ENCODE measurements at regions not wholly inside any gene's neighbourhood (a gene's known extent, or its start where the extent isn't known, plus 50 kb on each side); places are given as distances from the start of the nearest gene placed in this dataset.

DNA sequence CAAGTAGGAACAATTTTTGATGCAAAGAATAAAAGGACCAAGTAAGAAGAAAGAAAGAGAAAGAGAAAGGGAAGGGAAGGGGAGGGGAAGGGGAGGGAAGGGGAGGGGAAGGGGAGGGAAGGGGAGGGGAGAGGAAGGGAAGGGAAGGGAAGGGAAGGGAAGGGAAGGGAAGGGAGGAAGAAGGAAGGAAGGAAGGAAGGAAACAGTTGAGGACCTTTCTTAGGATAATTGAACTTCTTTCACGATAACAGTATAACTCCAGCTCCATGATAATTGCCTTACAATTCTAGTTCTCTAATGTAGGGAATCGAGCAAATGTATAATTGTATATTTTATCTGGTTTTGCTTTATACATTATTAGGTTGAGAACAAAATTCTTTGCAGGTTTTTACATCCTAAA, 556.2 kb upstream of the PCDH10 start:
- TF ChIP-seq, protein P1, sequence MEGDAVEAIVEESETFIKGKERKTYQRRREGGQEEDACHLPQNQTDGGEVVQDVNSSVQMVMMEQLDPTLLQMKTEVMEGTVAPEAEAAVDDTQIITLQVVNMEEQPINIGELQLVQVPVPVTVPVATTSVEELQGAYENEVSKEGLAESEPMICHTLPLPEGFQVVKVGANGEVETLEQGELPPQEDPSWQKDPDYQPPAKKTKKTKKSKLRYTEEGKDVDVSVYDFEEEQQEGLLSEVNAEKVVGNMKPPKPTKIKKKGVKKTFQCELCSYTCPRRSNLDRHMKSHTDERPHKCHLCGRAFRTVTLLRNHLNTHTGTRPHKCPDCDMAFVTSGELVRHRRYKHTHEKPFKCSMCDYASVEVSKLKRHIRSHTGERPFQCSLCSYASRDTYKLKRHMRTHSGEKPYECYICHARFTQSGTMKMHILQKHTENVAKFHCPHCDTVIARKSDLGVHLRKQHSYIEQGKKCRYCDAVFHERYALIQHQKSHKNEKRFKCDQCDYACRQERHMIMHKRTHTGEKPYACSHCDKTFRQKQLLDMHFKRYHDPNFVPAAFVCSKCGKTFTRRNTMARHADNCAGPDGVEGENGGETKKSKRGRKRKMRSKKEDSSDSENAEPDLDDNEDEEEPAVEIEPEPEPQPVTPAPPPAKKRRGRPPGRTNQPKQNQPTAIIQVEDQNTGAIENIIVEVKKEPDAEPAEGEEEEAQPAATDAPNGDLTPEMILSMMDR (IDR thresholded peaks at IDR 0.05): no peak
- no peaks in the 10 kb centered on the region for H3K4me1 ChIP-seq
- DNase-seq (ENCODE audit: low spot score): no peak

DNA sequence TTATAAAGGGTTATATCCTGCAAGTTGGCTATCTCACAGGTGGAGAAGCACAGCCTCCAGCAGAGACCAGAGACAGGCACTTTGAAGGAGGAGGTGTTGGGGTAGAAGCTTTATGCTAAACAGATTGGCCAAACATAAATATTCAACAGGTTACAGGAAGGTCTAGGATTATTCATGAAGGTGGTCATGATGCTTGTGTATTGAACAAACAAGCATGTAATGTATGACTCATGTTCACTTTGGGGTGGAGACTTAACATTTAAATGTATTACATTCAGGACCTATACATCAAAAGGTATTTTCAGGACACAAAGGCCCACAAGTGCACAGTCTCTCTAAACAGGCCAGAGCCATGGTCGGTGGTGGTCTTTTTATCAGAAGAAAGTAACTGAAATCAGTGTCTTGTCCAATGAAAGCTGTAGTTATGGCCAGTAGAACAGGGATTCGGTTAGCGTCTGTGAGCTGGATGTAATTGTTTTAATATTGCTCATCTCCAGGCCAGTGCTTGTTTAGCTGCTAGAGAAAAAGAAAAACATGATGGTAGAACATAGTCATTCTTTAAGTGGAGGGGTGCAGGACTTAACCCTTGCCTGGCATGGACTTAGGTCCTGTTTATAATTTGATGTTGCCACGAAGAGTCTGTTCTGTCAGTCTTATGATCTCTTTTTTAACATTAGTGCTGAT, 555.2 kb upstream of the PCDH10 start:
- TF ChIP-seq, protein P1 (IDR thresholded peaks at IDR 0.05): no peak
- no peak for DNase-seq (ENCODE audit: low spot score)
- no peaks in the 10 kb centered on the region for H3K36me3 ChIP-seq
- H3K9me3 ChIP-seq: no peaks in the 10 kb centered on the region
- no peak overlapping the region for H3K4me3 ChIP-seq
- H3K27me3 ChIP-seq: no peaks in the 10 kb centered on the region
- no peak overlapping the region for H3K27ac ChIP-seq
- no peaks in the 10 kb centered on the region for H3K4me1 ChIP-seq

More for the DNA sequence above, 556.2 kb upstream of the PCDH10 start:
- Histone ChIP-seq H3K4me3 (no peak overlapping the region), H3K36me3 (no peaks in the 10 kb centered on the region), H3K27me3 (no peaks in the 10 kb centered on the region), H3K27ac (no peak overlapping the region), H3K9me3 (no peaks in the 10 kb centered on the region)

DNA sequence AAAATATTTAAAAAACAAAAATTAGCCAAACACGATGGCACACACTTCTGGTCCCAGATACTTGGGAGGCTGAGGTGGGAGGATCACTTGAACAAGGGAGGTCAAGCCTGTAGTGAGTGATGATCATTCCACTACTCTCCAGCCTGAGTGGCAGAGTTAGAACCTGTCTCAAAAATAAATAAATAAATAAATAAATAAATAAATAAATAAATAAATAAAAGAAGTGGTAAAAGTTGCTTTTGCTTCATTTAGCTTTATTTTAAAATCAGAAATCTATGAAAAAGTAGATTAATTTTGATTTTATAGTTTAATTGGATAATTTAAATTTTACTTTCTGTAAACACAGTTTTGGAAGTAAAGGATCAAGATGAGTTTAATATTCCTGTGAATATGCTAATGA, 552.9 kb upstream of the PCDH10 start:
- H3K27me3 ChIP-seq: no peaks in the 10 kb centered on the region
- no peak overlapping the region for H3K27ac ChIP-seq
- no peaks in the 10 kb centered on the region for H3K4me1 ChIP-seq
- H3K4me3 ChIP-seq: no peak overlapping the region
- H3K36me3 ChIP-seq: no peaks in the 10 kb centered on the region
- TF ChIP-seq, protein P1 (IDR thresholded peaks at IDR 0.05): no peak
- H3K9me3 ChIP-seq: no peaks in the 10 kb centered on the region
- no peak for DNase-seq (ENCODE audit: low spot score)

- Histone ChIP-seq H3K4me3 (no peak overlapping the region), H3K9me3 (no peaks in the 10 kb centered on the region), H3K27ac (no peak overlapping the region), H3K27me3 (no peaks in the 10 kb centered on the region), H3K36me3 (no peaks in the 10 kb centered on the region), H3K4me1 (no peaks in the 10 kb centered on the region)
- DNase-seq (ENCODE audit: low spot score): no peak
- TF ChIP-seq, protein P1 (IDR thresholded peaks at IDR 0.05): no peak
Observed at GRCh38 chr4:132605551-132605950, 543.5 kb upstream of the PCDH10 start.

DNA sequence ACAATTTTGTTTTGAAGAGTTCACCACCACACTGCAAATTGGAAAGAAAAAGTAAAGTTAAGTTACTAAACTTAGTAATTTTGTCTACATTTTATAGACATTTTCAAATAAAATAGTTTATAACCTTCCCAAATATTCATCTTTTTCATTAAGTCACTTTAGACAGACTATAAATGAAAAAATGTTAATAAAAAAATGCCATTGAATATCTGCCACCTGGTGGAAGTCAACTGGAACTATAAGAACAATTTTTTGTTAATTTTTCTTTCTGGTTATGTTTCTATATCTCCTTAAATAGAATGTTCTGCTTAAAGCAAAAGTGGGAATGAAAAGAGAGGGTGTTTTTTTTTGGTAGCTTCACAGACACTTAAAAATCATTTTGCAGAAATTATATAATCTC, 534.4 kb upstream of the PCDH10 start:
- TF ChIP-seq, protein P1 (IDR thresholded peaks at IDR 0.05): peak in 1 of 2 donors; percentile 27
- no peaks in the 10 kb centered on the region for H3K36me3 ChIP-seq

DNA sequence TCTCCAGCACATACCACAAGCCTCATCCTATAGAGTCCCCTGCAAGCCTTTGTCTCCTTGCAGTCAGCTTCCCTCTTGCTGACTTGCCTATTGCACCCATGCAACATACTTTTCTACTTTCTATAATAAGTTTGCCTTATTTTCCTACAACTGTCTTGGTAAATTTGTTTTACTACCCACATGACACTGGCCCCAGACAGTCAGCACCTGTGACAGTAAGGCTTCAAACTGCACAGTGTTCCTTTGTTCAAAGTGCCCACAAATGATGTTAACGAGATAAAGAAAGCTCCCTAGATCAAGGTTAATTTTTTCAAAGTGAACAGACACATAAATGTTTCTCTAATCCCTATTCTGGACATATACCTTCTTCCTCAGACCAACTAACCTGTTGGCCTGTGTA, 529.1 kb upstream of the PCDH10 start:
- no peaks in the 10 kb centered on the region for H3K36me3 ChIP-seq
- no peak for DNase-seq (ENCODE audit: low spot score)
- TF ChIP-seq, protein P1 (IDR thresholded peaks at IDR 0.05): no peak
- H3K4me1 ChIP-seq: no peaks in the 10 kb centered on the region
- H3K4me3 ChIP-seq: no peak overlapping the region
- no peak overlapping the region for H3K27ac ChIP-seq
- no peaks in the 10 kb centered on the region for H3K27me3 ChIP-seq
- H3K9me3 ChIP-seq: no peaks in the 10 kb centered on the region

More for the DNA sequence above, 534.4 kb upstream of the PCDH10 start:
- Histone ChIP-seq H3K4me1 (no peaks in the 10 kb centered on the region), H3K27me3 (no peaks in the 10 kb centered on the region), H3K4me3 (no peak overlapping the region), H3K27ac (no peak overlapping the region), H3K9me3 (no peaks in the 10 kb centered on the region)
- DNase-seq (ENCODE audit: low spot score): no peak

All from right atrium auricular region (tissue), 2 donors.